ENCODE measurements at regions not wholly inside any gene's neighbourhood (a gene's known extent, or its start where the extent isn't known, plus 50 kb on each side); places are given as distances from the start of the nearest gene placed in this dataset.

GRCh38 chr10:64148607-64149006 is 627.4 kb downstream of the REEP3 start:
- Histone ChIP-seq H3K4me1 (ENCODE audit: control insufficient read depth, insufficient read depth, low read length) (no peaks in the 10 kb centered on the region), H3K27me3 (ENCODE audit: control insufficient read depth, insufficient read depth, low read length, poor library complexity, severe bottlenecking) (no peaks in the 10 kb centered on the region), H3K9me3 (ENCODE audit: control insufficient read depth, low read length) (peaks cover 20% of the 10 kb centered on the region), H3K36me3 (ENCODE audit: control insufficient read depth, insufficient read depth, low read length) (no peaks in the 10 kb centered on the region), H3K4me3 (ENCODE audit: low read length) (no peak overlapping the region), H3K9ac (ENCODE audit: extremely low read depth, low read length, poor library complexity, severe bottlenecking) (no peak overlapping the region), H3K27ac (ENCODE audit: low read depth, low read length) (peak overlapping the region; percentile 61)
- Mint-ChIP-seq H3K4me1 (peaks cover 11% of the 10 kb centered on the region), H3K9me3 (no peaks in the 10 kb centered on the region), H3K27ac (no peak overlapping the region), H3K36me3 (ENCODE audit: low read depth) (no peaks in the 10 kb centered on the region), H3K4me3 (no peak overlapping the region), H3K27me3 (ENCODE audit: insufficient read depth) (peaks cover 2% of the 10 kb centered on the region)
- DNase-seq: no peak
- no peak for TF ChIP-seq CTCF (conservative IDR thresholded peaks at IDR 0.05)

- Mint-ChIP-seq H3K27me3 (ENCODE audit: insufficient read depth) (no peaks in the 10 kb centered on the region), H3K4me1 (peaks cover 14% of the 10 kb centered on the region), H3K4me3 (no peak overlapping the region), H3K9me3 (no peaks in the 10 kb centered on the region), H3K27ac (no peak overlapping the region), H3K36me3 (ENCODE audit: low read depth) (no peaks in the 10 kb centered on the region)
- Histone ChIP-seq H3K9me3 (ENCODE audit: control insufficient read depth, low read length) (peaks cover 21% of the 10 kb centered on the region), H3K27me3 (ENCODE audit: control insufficient read depth, insufficient read depth, low read length, poor library complexity, severe bottlenecking) (no peaks in the 10 kb centered on the region), H3K9ac (ENCODE audit: extremely low read depth, low read length, poor library complexity, severe bottlenecking) (no peak overlapping the region), H3K4me1 (ENCODE audit: control insufficient read depth, insufficient read depth, low read length) (peaks cover 6% of the 10 kb centered on the region), H3K4me3 (ENCODE audit: low read length) (no peak overlapping the region), H3K36me3 (ENCODE audit: control insufficient read depth, insufficient read depth, low read length) (no peaks in the 10 kb centered on the region), H3K27ac (ENCODE audit: low read depth, low read length) (no peak overlapping the region)
- no peak for DNase-seq
- TF ChIP-seq CTCF (conservative IDR thresholded peaks at IDR 0.05): no peak
- 90 to 94% methylated on average over 2 to 3 of the region's 3 CpGs for WGBS, 2 experiments (ENCODE audit: insufficient coverage in 1 of 2, insufficient read length in 1 of 2)
Observed at GRCh38 chr10:64156166-64156565, 635.0 kb downstream of the REEP3 start.

GRCh38 chr10:64158551-64158950 is 637.4 kb downstream of the REEP3 start:
- Mint-ChIP-seq H3K27me3 (ENCODE audit: insufficient read depth) (no peaks in the 10 kb centered on the region), H3K27ac (no peak overlapping the region), H3K4me1 (peaks cover 15% of the 10 kb centered on the region), H3K36me3 (ENCODE audit: low read depth) (no peaks in the 10 kb centered on the region), H3K4me3 (no peak overlapping the region), H3K9me3 (no peaks in the 10 kb centered on the region)
- no peak for TF ChIP-seq CTCF (conservative IDR thresholded peaks at IDR 0.05)
- H3K4me3 ChIP-seq (ENCODE audit: low read length): no peak overlapping the region
- peaks cover 8% of the 10 kb centered on the region for H3K9me3 ChIP-seq (ENCODE audit: control insufficient read depth, low read length)
- no peaks in the 10 kb centered on the region for H3K36me3 ChIP-seq (ENCODE audit: control insufficient read depth, insufficient read depth, low read length)
- H3K9ac ChIP-seq (ENCODE audit: extremely low read depth, low read length, poor library complexity, severe bottlenecking): no peak overlapping the region
- no peak for DNase-seq
- H3K4me1 ChIP-seq (ENCODE audit: control insufficient read depth, insufficient read depth, low read length): peaks cover 6% of the 10 kb centered on the region
- no peaks in the 10 kb centered on the region for H3K27me3 ChIP-seq (ENCODE audit: control insufficient read depth, insufficient read depth, low read length, poor library complexity, severe bottlenecking)
- WGBS, 2 experiments (ENCODE audit: insufficient coverage in 1 of 2, insufficient read length in 1 of 2): 96 to 100% methylated on average over 2 of the region's 2 CpGs
- H3K27ac ChIP-seq (ENCODE audit: low read depth, low read length): no peak overlapping the region
